Esophagus muscularis mucosa (tissue), 4 donors: ENCODE measurements at regions not wholly inside any gene's neighbourhood (a gene's known extent, or its start where the extent isn't known, plus 50 kb on each side); places are given as distances from the start of the nearest gene placed in this dataset.
"Not testable (repeated sequence)": the region's sequence is repeated elsewhere in the genome, so short reads cannot be mapped to it uniquely, and the experiment has no call there.

Experiments
- EP300 ChIP-seq: sonication (generic); formaldehyde crosslinking; IDR thresholded peaks from one replicate; pipeline ENCODE4 v1.6.1; 2017; ENCODE audit warnings: antibody characterized with exemption
- POLR2A ChIP-seq: fragments of 450-650 bp; IDR thresholded peaks from one replicate; pipeline ENCODE4 v1.6.1; 2017; ENCODE audit warnings: antibody characterized with exemption, moderate library complexity, mild to moderate bottlenecking, low read depth
- TF ChIP-seq, protein P1 (sequence below), 3 experiments: fragments of 200-600 bp in 2 of 3; fragments of 450-650 bp in 1 of 3; sonication (generic) in 2 of 3; IDR thresholded peaks; one replicate each; pipeline ENCODE4 v1.5.1; 2017 to 2019; ENCODE audit warnings: antibody characterized with exemption in 3 of 3, mild to moderate bottlenecking in 2 of 3, moderate library complexity in 1 of 3

DNA sequence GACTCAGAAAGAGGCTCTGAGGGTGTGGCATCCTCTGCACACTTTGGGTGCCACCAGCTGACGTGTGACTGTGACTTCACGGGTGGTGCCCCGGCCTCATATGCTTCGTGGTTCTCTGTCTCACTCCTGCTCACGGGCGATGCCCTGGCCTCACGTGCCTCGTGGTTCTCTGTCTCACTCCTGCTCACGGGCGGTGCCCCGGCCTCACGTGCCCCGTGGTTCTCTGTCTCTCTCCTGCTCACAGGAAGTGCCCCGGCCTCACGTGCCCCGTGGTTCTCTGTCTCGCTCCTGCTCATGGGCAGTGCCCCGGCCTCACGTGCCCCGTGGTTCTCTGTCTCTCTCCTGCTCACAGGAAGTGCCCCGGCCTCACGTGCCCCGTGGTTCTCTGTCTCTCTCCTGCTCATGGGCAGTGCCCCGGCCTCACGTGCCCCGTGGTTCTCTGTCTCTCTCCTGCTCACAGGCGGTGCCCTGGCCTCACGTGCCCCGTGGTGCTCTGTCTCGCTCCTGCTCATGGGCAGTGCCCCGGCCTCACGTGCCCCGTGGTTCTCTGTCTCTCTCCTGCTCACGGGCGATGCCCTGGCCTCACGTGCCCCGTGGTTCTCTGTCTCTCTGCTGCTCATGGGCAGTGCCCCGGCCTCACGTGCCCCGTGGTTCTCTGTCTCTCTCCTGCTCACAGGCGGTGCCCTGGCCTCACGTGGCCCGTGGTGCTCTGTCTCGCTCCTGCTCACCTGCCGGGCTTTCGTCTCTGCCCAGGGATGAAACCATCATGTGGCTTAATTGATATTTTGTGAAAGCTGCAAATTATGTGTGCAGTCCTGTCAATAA lies 115.8 kb downstream of the RTP5 start:
- TF ChIP-seq, protein P1, sequence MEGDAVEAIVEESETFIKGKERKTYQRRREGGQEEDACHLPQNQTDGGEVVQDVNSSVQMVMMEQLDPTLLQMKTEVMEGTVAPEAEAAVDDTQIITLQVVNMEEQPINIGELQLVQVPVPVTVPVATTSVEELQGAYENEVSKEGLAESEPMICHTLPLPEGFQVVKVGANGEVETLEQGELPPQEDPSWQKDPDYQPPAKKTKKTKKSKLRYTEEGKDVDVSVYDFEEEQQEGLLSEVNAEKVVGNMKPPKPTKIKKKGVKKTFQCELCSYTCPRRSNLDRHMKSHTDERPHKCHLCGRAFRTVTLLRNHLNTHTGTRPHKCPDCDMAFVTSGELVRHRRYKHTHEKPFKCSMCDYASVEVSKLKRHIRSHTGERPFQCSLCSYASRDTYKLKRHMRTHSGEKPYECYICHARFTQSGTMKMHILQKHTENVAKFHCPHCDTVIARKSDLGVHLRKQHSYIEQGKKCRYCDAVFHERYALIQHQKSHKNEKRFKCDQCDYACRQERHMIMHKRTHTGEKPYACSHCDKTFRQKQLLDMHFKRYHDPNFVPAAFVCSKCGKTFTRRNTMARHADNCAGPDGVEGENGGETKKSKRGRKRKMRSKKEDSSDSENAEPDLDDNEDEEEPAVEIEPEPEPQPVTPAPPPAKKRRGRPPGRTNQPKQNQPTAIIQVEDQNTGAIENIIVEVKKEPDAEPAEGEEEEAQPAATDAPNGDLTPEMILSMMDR (IDR thresholded peaks at IDR 0.05) = not testable (repeated sequence)
- not testable (repeated sequence) for TF ChIP-seq POLR2A, EP300
